Stimulated activated effector memory CD8-positive, alpha-beta T cell treated with anti-CD3 and anti-CD28 coated beads, Interleukin-12 subunit alpha, Interleukin-12 subunit beta, amount 100 ng/mL, for 72 hours (primary cell): ENCODE measurements at regions not wholly inside any gene's neighbourhood (a gene's known extent, or its start where the extent isn't known, plus 50 kb on each side); places are given as distances from the start of the nearest gene placed in this dataset.
"Not testable (repeated sequence)": the region's sequence is repeated elsewhere in the genome, so short reads cannot be mapped to it uniquely, and the experiment has no call there.

Experiments
- ATAC-seq: fragments of 150-1000 bp; cut with Tn5 transposase; 2 replicates; pipeline ENCODE4 v1.10.0; 2021
- DNase-seq, 2 donors: peaks; one replicate each; pipeline ENCODE4 v3.0.0; 2021 to 2022; ENCODE audit warnings: low spot score in 2 of 2
- H3K27ac Mint-ChIP-seq: one replicate; pipeline ENCODE4 v1.8.0; 2022; ENCODE audit warnings: mild to moderate bottlenecking, mixed read lengths
- H3K36me3 Mint-ChIP-seq: one replicate; pipeline ENCODE4 v1.8.0; 2022; ENCODE audit warnings: mild to moderate bottlenecking, mixed read lengths
- H3K4me1 Mint-ChIP-seq: one replicate; pipeline ENCODE4 v1.8.0; 2022; ENCODE audit warnings: mixed read lengths
- H3K4me3 Mint-ChIP-seq: one replicate; pipeline ENCODE4 v1.8.0; 2022; ENCODE audit warnings: mild to moderate bottlenecking, mixed read lengths
- H3K9me3 Mint-ChIP-seq: one replicate; pipeline ENCODE4 v1.8.0; 2022; ENCODE audit warnings: mixed read lengths

DNA sequence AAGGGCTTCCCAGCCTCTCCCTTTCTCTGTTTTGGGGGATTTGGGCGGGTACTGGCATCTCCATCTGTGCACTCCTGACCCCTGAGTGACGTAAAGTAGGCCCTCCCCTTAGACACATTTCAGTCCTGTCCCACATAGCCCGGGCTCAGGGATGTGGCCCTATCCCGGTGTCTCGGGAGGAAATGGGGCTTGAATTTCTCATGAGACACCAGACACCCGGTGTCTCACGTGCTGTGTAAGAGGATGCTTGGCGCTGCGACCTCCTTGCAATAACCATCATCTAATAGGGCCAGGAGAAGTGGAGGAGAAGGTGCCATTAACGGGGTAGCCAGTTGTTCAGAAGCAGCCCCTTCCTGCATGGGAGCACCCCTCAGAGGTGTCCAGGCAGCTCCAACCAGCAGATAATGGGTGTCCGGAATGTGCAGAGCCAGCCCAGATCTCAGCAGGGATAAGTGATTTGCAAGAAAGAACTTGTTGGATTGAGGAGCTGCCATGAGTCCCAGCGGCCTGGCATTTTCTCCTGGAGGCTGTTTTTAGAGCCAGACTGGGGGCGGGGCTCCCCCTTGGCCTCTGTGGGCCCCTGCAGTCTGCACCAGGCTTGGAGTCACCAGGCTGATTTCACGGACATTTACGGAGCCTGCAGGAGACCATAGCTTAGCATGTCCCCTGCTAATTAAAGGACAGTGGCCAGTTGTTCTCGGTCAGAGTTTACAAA lies 372.0 kb downstream of the PREX1 start:
- Mint-ChIP-seq H3K4me3 (no peak overlapping the region), H3K27ac (no peak overlapping the region), H3K9me3 (no peaks in the 10 kb centered on the region), H3K36me3 (no peaks in the 10 kb centered on the region), H3K4me1 (no peaks in the 10 kb centered on the region)
- no peak for DNase-seq
- no peak for ATAC-seq

DNA sequence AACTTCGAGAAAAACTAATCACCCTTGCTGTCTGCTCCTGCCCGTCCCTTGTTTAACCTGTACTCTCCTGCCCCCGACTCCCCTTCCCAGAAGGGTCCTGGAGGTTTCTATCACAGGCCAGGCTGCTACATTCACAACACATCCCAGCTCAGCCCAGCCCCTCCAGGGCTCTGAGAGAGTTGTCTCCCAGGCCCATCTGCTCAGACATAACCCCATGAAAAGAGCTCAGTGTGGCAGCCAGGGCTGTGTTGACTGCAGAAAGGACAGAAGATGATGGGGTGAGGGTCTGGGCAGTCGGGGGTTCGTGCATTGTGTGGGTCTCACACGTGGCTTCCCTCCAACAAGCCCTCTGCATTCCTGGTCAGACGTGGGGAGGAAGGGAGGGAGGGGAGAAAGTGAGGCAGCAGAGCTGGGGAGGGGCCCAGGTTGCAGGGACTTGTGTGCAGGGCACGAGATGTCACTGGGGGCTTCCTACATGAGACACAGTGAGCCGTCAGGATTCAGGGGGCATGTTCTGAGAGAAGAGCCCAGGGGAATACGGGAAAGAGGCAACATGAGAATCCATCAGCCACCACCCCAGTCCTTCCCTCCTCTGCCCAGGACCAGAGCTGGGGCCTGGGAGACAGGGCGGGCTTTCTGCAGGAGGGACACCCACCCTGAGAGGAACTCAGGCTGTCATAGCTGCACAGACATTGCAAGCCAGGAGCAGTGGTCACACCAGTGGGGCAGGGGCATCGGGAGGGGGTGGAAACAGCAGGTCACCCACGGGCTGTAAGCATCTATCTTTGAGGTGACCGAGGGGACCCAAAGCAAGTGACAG lies 372.9 kb downstream of the PREX1 start:
- Mint-ChIP-seq H3K27ac (no peak overlapping the region), H3K9me3 (no peaks in the 10 kb centered on the region), H3K4me3 (no peak overlapping the region), H3K4me1 (no peaks in the 10 kb centered on the region), H3K36me3 (no peaks in the 10 kb centered on the region)
- DNase-seq (no peak), ATAC-seq (no peak)

GRCh38 chr20:48453477-48454093 lies 374.2 kb downstream of the PREX1 start:
- Mint-ChIP-seq H3K27ac (no peak overlapping the region), H3K4me3 (no peak overlapping the region), H3K9me3 (peaks cover 2% of the 10 kb centered on the region), H3K36me3 (peaks cover 7% of the 10 kb centered on the region), H3K4me1 (no peaks in the 10 kb centered on the region)
- DNase-seq (no peak), ATAC-seq (no peak)

- ATAC-seq (no peak), DNase-seq (no peak)
- H3K4me3 Mint-ChIP-seq = no peak overlapping the region
- H3K36me3 Mint-ChIP-seq = peaks cover 7% of the 10 kb centered on the region
- no peaks in the 10 kb centered on the region for H3K4me1 Mint-ChIP-seq
- H3K27ac Mint-ChIP-seq = no peak overlapping the region
- peaks cover 2% of the 10 kb centered on the region for H3K9me3 Mint-ChIP-seq
Measured at GRCh38 chr20:48451401-48451800, 376.4 kb downstream of the PREX1 start.

DNA sequence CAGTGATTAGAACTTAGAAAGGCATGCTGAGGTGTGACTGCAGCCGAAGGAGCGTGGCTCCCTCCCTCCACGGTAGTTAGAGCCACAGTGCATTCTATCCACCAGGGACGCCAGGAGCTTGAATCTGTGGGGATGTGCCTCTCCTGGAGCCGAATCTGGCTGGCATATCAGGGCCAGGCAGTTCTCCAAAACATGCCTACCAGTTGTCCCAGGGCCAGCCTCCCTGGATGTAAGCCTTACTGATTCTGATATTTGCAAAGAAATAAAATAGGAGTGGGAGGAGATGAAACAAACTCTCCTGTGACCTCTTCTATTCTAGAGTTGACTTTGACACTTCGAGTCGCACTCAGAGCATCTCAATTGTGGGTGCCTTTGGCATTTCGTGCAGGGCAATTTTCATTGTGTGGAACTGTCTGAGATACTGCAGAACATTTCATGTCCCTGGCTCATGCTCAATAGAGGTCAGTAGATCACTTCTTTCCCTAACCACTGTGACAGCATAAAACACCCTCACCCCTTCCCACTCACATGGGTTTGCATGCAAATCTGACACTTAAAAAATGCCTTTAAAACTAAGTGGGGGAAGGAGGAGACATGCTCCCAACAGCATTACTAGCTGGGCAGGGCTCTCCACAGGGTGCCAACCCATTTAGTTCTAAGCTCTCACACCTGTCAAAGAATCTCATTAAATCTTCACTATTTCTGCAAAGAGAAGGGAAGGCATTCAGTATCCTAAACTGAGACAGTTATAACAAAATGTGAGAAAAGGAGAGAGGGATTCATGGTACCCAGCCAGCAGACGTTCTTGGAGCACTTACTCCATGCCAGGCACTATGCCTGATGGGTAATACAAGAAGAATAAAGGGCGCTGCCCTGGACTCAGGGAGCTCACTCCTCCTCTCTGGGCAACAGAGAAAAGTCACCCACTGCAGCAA lies 378.9 kb downstream of the PREX1 start:
- Mint-ChIP-seq H3K9me3 (peaks cover 6% of the 10 kb centered on the region), H3K27ac (peak overlapping the region; percentile 66), H3K36me3 (peaks cover 7% of the 10 kb centered on the region), H3K4me1 (no peaks in the 10 kb centered on the region), H3K4me3 (no peak overlapping the region)
- no peak for DNase-seq
- peak; percentile 38 for ATAC-seq

DNA sequence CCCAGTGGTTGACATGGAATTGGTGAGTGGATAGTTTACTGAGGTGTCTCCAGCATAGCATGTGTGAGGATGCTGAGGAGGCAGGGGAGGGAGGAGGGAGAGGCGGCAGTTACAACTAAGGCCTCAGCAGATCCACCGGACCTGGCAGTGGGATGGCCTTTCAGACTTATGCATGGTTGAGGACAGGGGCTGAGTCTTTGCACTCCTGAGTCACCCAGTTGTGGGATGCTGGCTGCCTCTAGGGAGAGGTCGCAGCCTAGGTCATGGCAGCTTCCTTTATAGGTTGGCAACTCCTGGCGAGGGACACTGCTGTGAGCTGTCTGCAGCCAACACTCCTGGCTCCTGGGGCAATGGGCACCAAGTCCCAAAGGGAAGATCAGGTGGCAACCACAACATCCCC lies 380.3 kb downstream of the PREX1 start:
- DNase-seq = no peak
- Mint-ChIP-seq H3K27ac (no peak overlapping the region), H3K9me3 (peaks cover 6% of the 10 kb centered on the region), H3K4me1 (no peaks in the 10 kb centered on the region), H3K36me3 (peaks cover 7% of the 10 kb centered on the region), H3K4me3 (no peak overlapping the region)
- ATAC-seq = no peak

DNA sequence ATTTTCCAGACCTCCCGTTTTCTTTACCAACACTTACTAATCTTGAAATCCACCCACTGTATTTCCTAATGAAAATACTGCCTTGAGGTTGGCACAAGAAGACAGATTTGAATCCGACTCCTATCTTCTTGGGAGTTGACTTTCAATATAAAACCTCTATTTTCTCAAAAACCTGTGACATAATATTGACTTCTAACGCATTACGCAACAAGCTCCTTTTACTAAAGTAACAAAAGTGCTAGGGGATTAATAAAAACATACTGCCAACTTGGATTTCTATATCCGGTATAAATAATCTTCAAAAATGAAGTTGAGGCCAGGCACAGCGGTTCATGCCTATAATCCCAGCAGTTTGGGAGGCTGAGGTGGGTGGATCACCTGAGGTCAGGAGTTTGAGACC lies 382.0 kb downstream of the PREX1 start:
- Mint-ChIP-seq H3K27ac (no peak overlapping the region), H3K4me1 (no peaks in the 10 kb centered on the region), H3K4me3 (no peak overlapping the region), H3K36me3 (peaks cover 7% of the 10 kb centered on the region), H3K9me3 (peaks cover 6% of the 10 kb centered on the region)
- no peak for DNase-seq
- ATAC-seq = no peak

DNA sequence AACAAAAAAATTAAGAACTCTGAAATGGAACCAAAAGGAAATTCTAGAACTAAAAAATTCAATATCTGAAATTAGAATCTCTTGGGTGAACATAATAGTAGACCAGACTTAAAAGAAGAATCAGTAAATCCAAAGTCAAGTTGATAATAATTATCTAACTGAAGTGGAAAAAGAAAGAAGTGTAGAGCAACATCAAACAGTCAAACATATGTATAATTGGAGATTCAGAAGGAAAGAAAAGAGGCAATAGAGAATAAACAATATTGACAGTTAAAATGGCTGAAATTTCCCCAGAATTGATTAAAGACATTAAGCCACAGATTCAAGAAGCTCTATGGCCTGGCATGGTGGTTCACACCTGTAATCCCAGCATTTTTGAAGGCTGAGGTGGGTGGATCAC lies 383.6 kb downstream of the PREX1 start:
- no peak for DNase-seq
- Mint-ChIP-seq H3K9me3 (peaks cover 7% of the 10 kb centered on the region), H3K4me3 (no peak overlapping the region), H3K4me1 (no peaks in the 10 kb centered on the region), H3K27ac (no peak overlapping the region), H3K36me3 (peaks cover 2% of the 10 kb centered on the region)
- no peak for ATAC-seq

- no peaks in the 10 kb centered on the region for H3K4me1 Mint-ChIP-seq
- no peak overlapping the region for H3K4me3 Mint-ChIP-seq
- H3K27ac Mint-ChIP-seq = no peak overlapping the region
- ATAC-seq = no peak
- H3K36me3 Mint-ChIP-seq = no peaks in the 10 kb centered on the region
- DNase-seq = no peak
- H3K9me3 Mint-ChIP-seq = peaks cover 7% of the 10 kb centered on the region
Measured at GRCh38 chr20:48440916-48441315, 386.9 kb downstream of the PREX1 start.

DNA sequence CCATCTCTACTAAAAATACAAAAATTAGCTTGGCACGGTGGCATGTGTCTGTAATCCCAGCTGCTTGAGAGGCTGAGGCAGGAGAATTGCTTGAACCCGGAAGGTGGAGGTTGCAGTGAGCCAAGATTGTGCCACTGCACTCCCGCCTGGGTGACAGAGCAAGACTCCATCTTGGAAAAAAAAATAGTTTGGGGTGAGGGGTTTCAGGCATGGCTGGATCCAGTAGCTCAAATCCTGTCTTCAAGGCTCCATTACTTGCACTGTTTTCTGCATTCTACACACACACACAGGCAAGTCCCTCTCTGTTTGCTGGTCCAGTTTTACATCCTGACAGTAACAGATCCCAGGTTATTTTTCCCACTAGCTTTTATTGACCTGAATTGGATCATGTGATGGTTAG lies 387.5 kb downstream of the PREX1 start:
- not testable (repeated sequence) for DNase-seq, H3K9me3 Mint-ChIP-seq, ATAC-seq, H3K4me3 Mint-ChIP-seq, H3K36me3 Mint-ChIP-seq, H3K4me1 Mint-ChIP-seq, H3K27ac Mint-ChIP-seq

DNA sequence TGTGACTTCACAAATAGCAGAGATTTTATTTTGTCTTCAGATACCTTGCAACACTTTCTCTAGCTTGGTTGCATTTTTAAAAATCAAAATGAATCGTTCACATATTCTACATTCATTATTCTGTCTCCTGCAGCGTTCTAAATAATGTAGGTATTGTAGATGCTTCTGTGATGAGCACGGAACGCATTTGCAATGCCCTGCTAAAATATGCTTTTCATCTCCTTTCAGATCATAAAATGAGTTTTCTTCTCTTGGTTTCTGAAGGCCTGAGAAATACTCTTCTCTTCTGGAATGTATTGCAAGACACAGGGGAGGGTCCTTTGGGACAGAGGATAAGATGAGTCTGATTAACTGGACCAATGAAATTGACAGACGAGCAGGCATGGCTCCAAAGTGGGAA lies 390.7 kb downstream of the PREX1 start:
- Mint-ChIP-seq H3K36me3 (no peaks in the 10 kb centered on the region), H3K4me1 (no peaks in the 10 kb centered on the region), H3K4me3 (no peak overlapping the region), H3K27ac (no peak overlapping the region), H3K9me3 (peaks cover 3% of the 10 kb centered on the region)
- ATAC-seq = no peak
- no peak for DNase-seq

GRCh38 chr20:48436609-48437008 lies 391.2 kb downstream of the PREX1 start:
- H3K4me1 Mint-ChIP-seq, H3K4me3 Mint-ChIP-seq, H3K9me3 Mint-ChIP-seq, H3K36me3 Mint-ChIP-seq, ATAC-seq, H3K27ac Mint-ChIP-seq, DNase-seq: not testable (repeated sequence)

DNA sequence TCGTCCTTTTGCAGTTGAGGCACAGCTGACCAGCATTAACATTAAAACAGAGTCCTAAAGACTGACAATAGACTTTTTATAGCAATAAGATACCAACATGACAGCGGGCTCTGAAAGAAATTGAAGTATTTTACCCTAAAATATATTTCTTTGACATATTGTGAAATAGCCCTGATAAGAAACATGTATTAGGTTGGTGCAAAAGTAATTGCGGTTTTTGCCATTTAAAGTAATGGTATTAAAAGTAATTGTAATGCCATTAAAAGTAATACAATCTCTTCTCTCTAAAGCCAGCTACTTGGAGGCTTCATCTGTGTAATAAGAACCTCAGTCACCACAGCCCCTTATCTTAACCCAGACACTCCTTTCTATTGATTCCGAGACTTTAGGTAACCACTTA lies 394.6 kb downstream of the PREX1 start:
- H3K36me3 Mint-ChIP-seq = no peaks in the 10 kb centered on the region
- DNase-seq = no peak
- peaks cover 15% of the 10 kb centered on the region for H3K4me1 Mint-ChIP-seq
- no peak for ATAC-seq
- no peak overlapping the region for H3K4me3 Mint-ChIP-seq
- peaks cover 8% of the 10 kb centered on the region for H3K9me3 Mint-ChIP-seq
- no peak overlapping the region for H3K27ac Mint-ChIP-seq

GRCh38 chr20:48432494-48432832 lies 395.3 kb downstream of the PREX1 start:
- Mint-ChIP-seq H3K4me3 (no peak overlapping the region), H3K9me3 (peaks cover 8% of the 10 kb centered on the region), H3K36me3 (no peaks in the 10 kb centered on the region), H3K4me1 (peaks cover 15% of the 10 kb centered on the region), H3K27ac (no peak overlapping the region)
- DNase-seq (no peak), ATAC-seq (no peak)
